Body of pancreas (tissue), 4 donors: ENCODE measurements at regions not wholly inside any gene's neighbourhood (a gene's known extent, or its start where the extent isn't known, plus 50 kb on each side); places are given as distances from the start of the nearest gene placed in this dataset.

ENCODE experiments used
- CTCF ChIP-seq, 7 experiments: fragments of 450-650 bp in 4 of 7; fragments of 200-600 bp in 3 of 7; sonication (generic) in 3 of 7; IDR thresholded peaks; one replicate each; pipeline ENCODE4 v1.5.1; 2016 to 2019; ENCODE audit warnings: antibody characterized with exemption in 7 of 7
- POLR2A ChIP-seq, 3 donors: fragments of 450-650 bp; IDR thresholded peaks; one replicate each; pipeline ENCODE4 v1.6.1; 2016; ENCODE audit warnings: antibody characterized with exemption in 3 of 3, mild to moderate bottlenecking in 2 of 3

- TF ChIP-seq CTCF (IDR thresholded peaks at IDR 0.05) (no peak), POLR2A (IDR thresholded peaks at IDR 0.05) (no peak)
Measured at GRCh38 chr13:81334481-81334880, 993.6 kb upstream of the SPRY2 start.
